ENCODE measurements at regions not wholly inside any gene's neighbourhood (a gene's known extent, or its start where the extent isn't known, plus 50 kb on each side); places are given as distances from the start of the nearest gene placed in this dataset.

DNA sequence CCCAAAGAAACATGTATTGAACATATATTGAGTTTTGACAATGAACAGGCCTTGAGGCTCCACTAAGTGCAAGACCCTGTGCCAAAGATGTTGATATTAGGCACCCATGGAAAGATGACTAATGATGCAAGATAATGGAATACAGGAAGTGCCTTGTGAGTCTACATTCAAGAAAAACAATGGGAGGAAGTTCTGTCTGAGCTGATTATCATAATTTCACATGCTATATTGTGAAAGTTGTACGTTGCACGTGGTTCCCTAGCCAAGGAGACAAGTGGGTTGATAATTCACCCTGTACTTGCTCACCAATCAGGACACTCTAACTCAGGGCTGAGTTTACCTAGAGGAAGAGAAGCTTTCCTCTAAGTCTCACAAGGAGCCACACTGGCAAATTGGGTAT is 186.9 kb upstream of the STAC start:
- peak; percentile 98 for DNase-seq (ENCODE audit: low spot score)

DNA sequence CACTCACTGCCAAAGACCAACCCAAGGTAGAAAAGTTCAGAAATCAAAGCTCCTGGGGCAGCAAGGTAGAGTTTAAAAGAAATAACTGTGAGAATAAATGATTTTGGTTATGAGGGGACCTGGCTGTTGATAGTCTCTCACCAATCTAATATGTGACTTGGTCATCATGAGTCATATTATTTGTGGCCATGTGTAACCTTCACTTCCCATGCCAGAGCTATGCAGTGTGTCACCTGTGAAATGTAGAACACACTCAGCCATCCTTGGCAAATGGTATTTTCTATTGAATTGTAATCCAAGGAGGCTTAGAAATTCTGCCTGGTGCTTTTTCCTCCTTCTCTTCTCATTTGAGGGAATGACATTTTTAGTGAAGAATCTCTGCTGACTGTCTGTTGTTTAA is 184.2 kb upstream of the STAC start:
- peak; percentile 52 for DNase-seq (ENCODE audit: low spot score)

GRCh38 chr3:36197151-36197550 is 183.2 kb upstream of the STAC start:
- DNase-seq (ENCODE audit: low spot score) = no peak

GRCh38 chr3:36201546-36201945 is 178.8 kb upstream of the STAC start:
- DNase-seq (ENCODE audit: low spot score) = no peak

GRCh38 chr3:36206956-36207580 is 173.2 kb upstream of the STAC start:
- DNase-seq (ENCODE audit: low spot score) = no peak

- DNase-seq (ENCODE audit: low spot score) = no peak
Measured at GRCh38 chr3:36210840-36211651, 169.3 kb upstream of the STAC start.

- no peak for DNase-seq (ENCODE audit: low spot score)
Measured at GRCh38 chr3:36211652-36211999, 168.7 kb upstream of the STAC start.

DNA sequence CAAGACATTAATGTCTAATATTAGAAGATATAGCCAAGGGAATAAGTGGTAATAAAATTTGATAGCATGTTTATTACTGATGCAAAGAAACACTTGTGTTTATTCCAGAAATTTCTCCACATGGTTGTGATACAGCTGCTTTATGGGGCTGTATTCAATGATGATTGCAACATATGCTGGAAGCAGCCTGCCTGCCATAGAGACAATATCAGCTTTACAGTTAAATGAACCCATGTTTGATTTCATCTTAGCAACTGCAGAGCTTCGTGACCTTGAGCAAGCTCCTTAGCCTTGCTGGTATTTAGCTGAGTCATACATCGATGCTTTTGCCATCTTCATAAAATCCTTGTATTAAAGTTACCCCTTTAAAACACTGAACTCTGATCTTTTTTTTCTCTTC is 168.1 kb upstream of the STAC start:
- DNase-seq (ENCODE audit: low spot score) = no peak

GRCh38 chr3:36214460-36214859 is 165.8 kb upstream of the STAC start:
- no peak for DNase-seq (ENCODE audit: low spot score)

- no peak for DNase-seq (ENCODE audit: low spot score)
Measured at GRCh38 chr3:36215241-36215640, 165.1 kb upstream of the STAC start.

DNA sequence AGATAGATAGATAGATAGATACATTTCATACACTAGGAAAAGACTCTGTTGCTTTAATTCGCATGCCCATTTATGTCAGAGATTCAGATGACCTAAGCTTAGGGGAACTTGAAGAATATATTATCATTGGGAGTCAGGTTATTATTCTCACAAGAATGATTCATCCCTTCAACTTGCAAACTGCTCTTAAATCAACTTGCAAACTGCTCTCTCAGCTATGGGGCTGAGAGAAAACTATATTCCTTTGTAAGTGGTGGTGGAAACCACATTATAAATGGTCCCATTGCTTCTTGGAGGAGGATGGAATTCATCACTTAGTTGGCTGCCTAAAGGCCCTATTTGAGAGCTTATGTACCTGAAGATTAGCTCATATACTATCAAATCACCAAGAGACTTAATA is 160.9 kb upstream of the STAC start:
- DNase-seq (ENCODE audit: low spot score) = peak; percentile 31

DNA sequence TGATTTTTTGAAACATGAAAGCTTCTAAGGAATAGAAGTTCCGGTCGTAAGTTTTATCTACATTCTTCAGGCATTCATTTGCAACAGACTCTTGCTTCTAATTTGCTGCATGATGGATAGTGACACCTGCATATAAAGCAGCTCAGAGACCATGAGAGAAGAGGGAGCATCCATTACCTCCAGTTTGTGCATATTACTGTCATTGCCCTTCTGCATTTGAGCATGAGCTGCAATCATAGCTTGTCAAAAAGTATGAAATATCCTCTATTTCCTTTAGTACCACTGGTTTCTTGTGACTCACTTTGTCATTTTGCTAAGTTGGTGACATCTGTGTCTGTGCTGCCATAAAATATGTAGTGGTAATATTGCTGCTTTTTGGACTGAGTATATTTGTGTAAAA is 160.1 kb upstream of the STAC start:
- no peak for DNase-seq (ENCODE audit: low spot score)

DNA sequence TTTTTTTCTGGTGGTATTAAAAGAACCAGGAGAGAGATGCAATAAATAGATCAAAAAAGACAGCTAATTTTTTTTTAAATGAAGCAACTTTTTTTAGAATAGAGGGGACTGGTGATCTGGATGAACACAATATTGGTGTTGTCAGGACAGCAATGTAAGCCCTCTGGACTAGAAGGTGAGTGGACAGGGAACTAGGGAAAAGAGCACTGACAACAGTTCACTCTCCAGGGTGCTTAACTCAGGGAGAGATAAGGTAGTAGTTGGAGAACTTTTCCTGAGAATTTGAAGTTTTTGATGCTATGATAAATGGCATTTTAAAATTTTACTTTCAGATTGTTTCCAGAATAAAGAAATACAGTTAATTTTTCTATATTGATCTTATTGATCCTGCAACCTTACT is 158.3 kb upstream of the STAC start:
- DNase-seq (ENCODE audit: low spot score) = no peak

DNA sequence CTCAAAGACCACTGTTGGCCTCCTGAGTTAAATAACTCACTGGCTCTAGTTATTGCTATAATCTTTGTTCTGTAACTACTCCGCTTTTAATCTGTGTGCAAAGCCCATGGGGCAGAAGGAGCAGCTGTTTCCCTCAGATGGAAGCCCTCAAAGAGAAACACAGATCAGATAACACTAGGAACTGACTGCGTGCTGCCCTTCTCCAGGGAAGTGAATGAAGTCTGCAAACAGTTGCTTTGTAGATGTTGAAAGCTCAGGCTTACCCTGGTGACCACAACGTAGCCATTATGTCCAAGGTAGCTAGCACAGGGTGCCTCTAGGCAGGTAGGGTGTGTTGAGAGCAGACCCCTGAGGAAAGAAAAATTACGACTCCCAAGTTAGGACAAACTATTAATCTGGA is 152.3 kb upstream of the STAC start:
- DNase-seq (ENCODE audit: low spot score) = no peak

GRCh38 chr3:36229496-36229895 is 150.8 kb upstream of the STAC start:
- no peak for DNase-seq (ENCODE audit: low spot score)

GRCh38 chr3:36232797-36233489 is 147.4 kb upstream of the STAC start:
- DNase-seq (ENCODE audit: low spot score) = no peak

GRCh38 chr3:36244728-36245127 is 135.6 kb upstream of the STAC start:
- DNase-seq (ENCODE audit: low spot score) = no peak

- DNase-seq (ENCODE audit: low spot score) = no peak
Measured at GRCh38 chr3:36248374-36248773, 131.9 kb upstream of the STAC start.

DNA sequence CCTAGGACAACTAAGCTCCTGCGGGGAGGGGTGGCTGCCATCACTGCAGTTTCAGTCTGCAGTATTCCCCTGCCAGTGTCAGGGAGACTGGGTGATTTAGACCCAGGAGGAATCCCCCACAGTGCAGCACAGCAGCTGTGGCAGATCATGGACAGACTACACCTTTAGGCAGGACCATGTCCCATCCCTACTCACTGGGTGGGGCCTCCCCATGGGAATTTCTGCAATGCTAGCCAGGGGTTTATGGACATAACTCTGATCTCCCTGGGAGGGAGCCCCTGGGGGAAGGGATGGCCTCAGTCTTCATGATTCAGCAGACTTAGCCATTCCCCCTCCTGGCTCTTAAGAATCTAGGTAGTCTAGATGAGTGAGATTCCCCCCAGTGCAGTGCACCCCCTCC is 130.1 kb upstream of the STAC start:
- no peak for DNase-seq (ENCODE audit: low spot score)

GRCh38 chr3:36257158-36257852 is 123.0 kb upstream of the STAC start:
- DNase-seq (ENCODE audit: low spot score) = no peak

- DNase-seq (ENCODE audit: low spot score) = no peak
Measured at GRCh38 chr3:36258421-36258820, 121.9 kb upstream of the STAC start.

GRCh38 chr3:36259580-36259979 is 120.7 kb upstream of the STAC start:
- DNase-seq (ENCODE audit: low spot score) = no peak

DNA sequence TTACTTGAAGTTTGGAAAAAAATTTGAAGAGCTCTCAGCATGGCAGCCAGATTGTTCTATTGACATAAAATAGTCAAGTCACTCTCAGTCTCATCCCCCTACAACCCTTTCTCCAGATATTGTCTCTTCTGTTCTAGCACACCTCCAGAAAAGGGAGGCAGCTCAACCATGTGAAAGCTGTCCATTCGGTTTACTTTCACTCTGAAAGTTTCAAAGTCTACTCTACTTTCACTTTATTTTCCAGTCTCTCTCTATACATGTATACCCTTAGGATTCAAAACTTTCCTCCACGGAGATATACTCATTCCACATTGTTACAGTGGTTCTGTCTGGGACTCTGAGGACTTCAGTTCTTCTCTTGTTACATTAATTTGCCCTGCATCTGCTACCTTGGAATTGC is 111.0 kb upstream of the STAC start:
- no peak for DNase-seq (ENCODE audit: low spot score)
